Thymus (tissue), 11 donors: ENCODE measurements at regions not wholly inside any gene's neighbourhood (a gene's known extent, or its start where the extent isn't known, plus 50 kb on each side); places are given as distances from the start of the nearest gene placed in this dataset.
A peak's percentile ranks its signal among the peaks of the same experiment; 100 is the strongest.

ENCODE experiments used
- DNase-seq, 9 donors: peaks; one replicate each; pipeline ENCODE4 v3.0.0-alpha.2; 2013; ENCODE audit warnings: low spot score in 9 of 9, low read depth in 6 of 9, missing footprints in 1 of 9
- H3K27ac ChIP-seq, 2 donors: one replicate each; pipeline ENCODE4 v1.5.1; 2013; ENCODE audit warnings: control low read depth in 1 of 2, low read depth in 1 of 2, low read length in 1 of 2, mild to moderate bottlenecking in 1 of 2, moderate library complexity in 1 of 2
- H3K27me3 ChIP-seq, 2 donors: one replicate each; pipeline ENCODE4 v1.5.1; 2013; ENCODE audit warnings: low read length in 1 of 2; ENCODE audit not compliant: control insufficient read depth in 2 of 2, insufficient read depth in 1 of 2
- H3K36me3 ChIP-seq, 2 donors: one replicate each; pipeline ENCODE4 v1.5.1; 2013; ENCODE audit warnings: low read length in 1 of 2, mild to moderate bottlenecking in 1 of 2, moderate library complexity in 1 of 2; ENCODE audit not compliant: control insufficient read depth in 2 of 2, insufficient read depth in 2 of 2
- H3K4me1 ChIP-seq, 2 donors: one replicate each; pipeline ENCODE4 v1.5.1; 2013; ENCODE audit warnings: low read length in 2 of 2; ENCODE audit not compliant: control insufficient read depth in 2 of 2, insufficient read depth in 2 of 2
- H3K4me3 ChIP-seq, 2 donors: one replicate each; pipeline ENCODE4 v1.5.1; 2013; ENCODE audit warnings: low read length in 2 of 2, control low read depth in 1 of 2, mild to moderate bottlenecking in 1 of 2
- H3K9me3 ChIP-seq, 2 donors: one replicate each; pipeline ENCODE4 v1.5.1; 2013; ENCODE audit warnings: low read length in 1 of 2, mild to moderate bottlenecking in 1 of 2; ENCODE audit not compliant: control insufficient read depth in 2 of 2, insufficient read depth in 1 of 2
- WGBS: extraction: QIAGEN DNeasy Blood & Tissue Kit; methylation state at CpG from one replicate; pipeline ENCODE4 v1.1.7; 2013; 5-methylcytosine and 5-hydroxymethylcytosine counted together
- donor health status: healthy.

DNA sequence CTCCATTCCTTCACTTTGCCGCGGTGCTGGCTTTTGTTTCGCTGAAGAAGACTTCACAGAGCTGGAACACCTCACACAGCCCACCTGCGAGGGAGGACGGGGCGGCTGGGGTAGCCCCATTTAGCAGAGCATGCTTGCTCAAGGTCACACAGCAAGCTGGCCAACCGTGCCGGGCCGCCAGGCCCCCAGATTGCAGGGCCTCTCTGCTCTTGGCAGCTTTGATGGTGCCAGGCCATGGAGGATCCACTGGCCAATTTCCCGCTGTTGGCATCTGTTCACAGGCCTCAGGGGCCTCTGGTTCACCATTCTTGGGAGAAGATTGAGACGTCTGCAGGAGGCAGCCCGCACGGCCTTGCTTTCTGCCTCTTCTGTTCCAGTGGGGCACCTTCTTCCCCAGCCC, 77.9 kb upstream of the LINGO1 start:
- WGBS, result 94% methylated on average over 13 of the region's 13 CpGs
- Histone ChIP-seq H3K4me1 (no peaks in the 10 kb centered on the region), H3K27me3 (no peaks in the 10 kb centered on the region), H3K27ac (no peak overlapping the region), H3K36me3 (no peaks in the 10 kb centered on the region), H3K9me3 (no peaks in the 10 kb centered on the region), H3K4me3 (no peak overlapping the region)
- DNase-seq, result no peak

DNA sequence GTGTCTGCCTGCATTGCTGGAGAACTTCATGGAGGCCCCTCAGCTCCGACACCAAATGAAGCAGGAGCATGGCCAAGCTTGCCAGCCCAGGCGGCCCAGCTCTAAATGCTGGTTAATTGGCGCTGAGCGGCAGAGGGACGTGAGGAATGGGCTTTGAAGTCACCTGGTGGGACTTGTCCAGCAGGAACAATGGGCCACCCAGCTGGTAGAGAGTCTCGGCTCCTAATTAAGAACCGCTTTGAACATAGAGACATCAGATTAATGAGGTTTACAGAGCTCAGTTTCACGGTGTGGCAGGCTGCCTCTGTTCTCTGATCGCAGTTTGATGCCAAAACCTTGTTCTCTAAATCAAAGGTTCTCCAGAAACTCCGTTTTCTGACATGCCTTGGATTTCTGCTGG, 77.5 kb upstream of the LINGO1 start:
- DNase-seq, result no peak
- H3K27ac ChIP-seq, result no peak overlapping the region
- H3K36me3 ChIP-seq, result no peaks in the 10 kb centered on the region
- no peaks in the 10 kb centered on the region for H3K27me3 ChIP-seq
- H3K4me3 ChIP-seq, result no peak overlapping the region
- H3K9me3 ChIP-seq, result no peaks in the 10 kb centered on the region
- WGBS, result 86% methylated on average over 10 of the region's 10 CpGs
- H3K4me1 ChIP-seq, result no peaks in the 10 kb centered on the region

DNA sequence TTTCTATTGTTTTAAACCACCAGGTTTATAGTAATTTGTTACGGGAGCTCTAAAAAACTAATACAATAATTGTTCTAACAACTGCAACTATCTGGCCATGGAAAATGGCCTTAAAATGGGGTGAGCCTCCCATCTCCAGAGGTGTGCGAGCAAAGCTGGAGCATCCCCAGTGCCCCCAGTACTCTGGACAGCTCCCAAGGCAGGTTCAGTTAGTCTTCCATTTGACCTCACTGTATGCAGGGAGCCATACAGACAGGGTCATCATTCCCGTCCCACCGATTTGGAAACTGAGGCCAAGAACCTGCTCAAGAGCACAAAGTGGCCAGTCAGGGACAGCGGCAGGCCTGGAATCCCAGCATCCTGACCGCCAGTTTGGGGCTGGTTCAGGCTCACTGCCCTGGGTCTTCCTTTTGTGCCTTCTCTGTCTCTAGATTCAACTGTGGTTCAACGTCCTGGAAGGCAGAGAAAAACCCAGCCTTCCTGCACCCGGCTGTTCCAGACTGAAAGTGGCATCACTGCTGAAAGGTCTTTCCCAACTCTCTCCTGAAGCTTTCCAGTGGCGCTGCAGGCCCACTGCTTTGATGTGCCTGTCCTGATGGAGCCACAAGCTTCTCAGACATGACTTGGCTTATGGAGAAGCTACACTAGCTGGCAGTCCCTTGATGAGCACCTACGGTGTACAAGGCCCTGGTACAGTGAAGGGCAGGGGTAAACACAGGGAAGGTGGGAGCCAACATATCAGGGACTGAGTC, 76.6 kb upstream of the LINGO1 start:
- H3K27ac ChIP-seq, result no peak overlapping the region
- no peaks in the 10 kb centered on the region for H3K27me3 ChIP-seq
- H3K36me3 ChIP-seq, result no peaks in the 10 kb centered on the region
- no peaks in the 10 kb centered on the region for H3K4me1 ChIP-seq
- H3K9me3 ChIP-seq, result no peaks in the 10 kb centered on the region
- WGBS, result 89% methylated on average over 10 of the region's 10 CpGs
- no peak for DNase-seq
- no peak overlapping the region for H3K4me3 ChIP-seq

GRCh38 chr15:77706482-77707244, 74.0 kb upstream of the LINGO1 start:
- 84% methylated on average over 5 of the region's 5 CpGs for WGBS
- no peak for DNase-seq
- H3K4me3 ChIP-seq, result no peak overlapping the region

DNA sequence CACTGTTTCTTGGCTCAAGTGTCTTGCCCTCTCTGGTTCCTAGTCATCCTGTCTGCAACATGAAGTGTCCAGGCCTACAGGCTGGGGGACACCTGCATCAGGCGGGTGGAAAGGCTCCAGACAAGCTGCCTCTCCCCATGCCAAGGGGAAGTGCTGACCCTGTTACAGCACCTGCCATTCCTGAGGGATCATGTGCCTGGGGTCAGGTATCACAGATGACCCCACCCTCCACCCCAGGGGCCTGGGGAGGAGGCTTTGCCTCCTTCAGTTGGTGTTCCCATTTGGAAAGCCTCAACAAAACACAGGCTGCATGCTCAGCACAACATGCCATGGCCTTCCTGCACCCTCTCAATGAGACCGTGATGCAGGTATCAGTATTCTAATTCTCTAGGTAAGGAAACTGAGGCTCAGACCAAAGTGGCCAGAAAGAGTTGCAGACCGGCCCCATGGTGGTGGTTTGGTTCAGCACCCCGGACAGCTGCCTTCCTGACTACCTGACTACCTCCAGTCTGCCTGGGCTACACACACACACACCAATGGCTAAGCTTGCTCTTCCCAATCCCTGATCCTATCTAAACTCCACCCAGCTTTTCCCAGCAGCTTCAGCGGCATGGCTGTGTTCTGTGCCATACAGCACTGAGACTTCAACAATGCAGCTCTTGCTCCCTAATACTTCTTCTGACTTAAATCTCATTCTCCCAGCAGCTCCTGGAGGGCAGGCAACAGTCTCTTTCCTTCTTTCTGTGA, 69.7 kb upstream of the LINGO1 start:
- Histone ChIP-seq H3K9me3 (no peaks in the 10 kb centered on the region), H3K4me3 (no peak overlapping the region), H3K27ac (no peak overlapping the region), H3K36me3 (no peaks in the 10 kb centered on the region), H3K27me3 (peaks cover 0 to 4% of the 10 kb centered on the region in 2 donors), H3K4me1 (no peaks in the 10 kb centered on the region)
- WGBS, result 31% methylated on average over 5 of the region's 5 CpGs
- peak in 4 of 9 donors; percentile 3 to 22 (median 13) for DNase-seq

More at GRCh38 chr15:77706482-77707244, 74.0 kb upstream of the LINGO1 start:
- Histone ChIP-seq H3K27ac (no peak overlapping the region), H3K36me3 (no peaks in the 10 kb centered on the region), H3K4me1 (no peaks in the 10 kb centered on the region), H3K9me3 (no peaks in the 10 kb centered on the region), H3K27me3 (no peaks in the 10 kb centered on the region)

- WGBS, result 67% methylated on average over 10 of the region's 10 CpGs
- Histone ChIP-seq H3K27me3 (peaks cover 0 to 6% of the 10 kb centered on the region in 2 donors), H3K27ac (no peak overlapping the region), H3K9me3 (no peaks in the 10 kb centered on the region), H3K4me1 (no peaks in the 10 kb centered on the region), H3K36me3 (no peaks in the 10 kb centered on the region), H3K4me3 (no peak overlapping the region)
- no peak for DNase-seq
Observed at GRCh38 chr15:77698481-77698880, 65.8 kb upstream of the LINGO1 start.

GRCh38 chr15:77697893-77698292, 65.2 kb upstream of the LINGO1 start:
- Histone ChIP-seq H3K36me3 (no peaks in the 10 kb centered on the region), H3K4me3 (no peak overlapping the region), H3K27ac (no peak overlapping the region), H3K27me3 (peaks cover 0 to 6% of the 10 kb centered on the region in 2 donors), H3K4me1 (no peaks in the 10 kb centered on the region), H3K9me3 (no peaks in the 10 kb centered on the region)
- whole genome bisulfite sequencing, result 54% methylated on average over 7 of the region's 7 CpGs
- no peak for DNase-seq

- H3K9me3 ChIP-seq, result no peaks in the 10 kb centered on the region
- H3K27me3 ChIP-seq, result peaks cover 0 to 9% of the 10 kb centered on the region in 2 donors
- no peaks in the 10 kb centered on the region for H3K36me3 ChIP-seq
- DNase-seq, result no peak
- 94% methylated on average over 8 of the region's 8 CpGs for WGBS
- no peak overlapping the region for H3K4me3 ChIP-seq
- no peaks in the 10 kb centered on the region for H3K4me1 ChIP-seq
- H3K27ac ChIP-seq, result no peak overlapping the region
Observed at GRCh38 chr15:77696871-77697270, 64.2 kb upstream of the LINGO1 start.
